ENCODE measurements at regions not wholly inside any gene's neighbourhood (a gene's known extent, or its start where the extent isn't known, plus 50 kb on each side); places are given as distances from the start of the nearest gene placed in this dataset.

- Histone ChIP-seq H4K20me1 (ENCODE audit: insufficient read depth, low read length) (no peaks in the 10 kb centered on the region), H3K9me3 (ENCODE audit: low read length) (no peaks in the 10 kb centered on the region), H3K36me3 (replicated peaks in 1 of 2; ENCODE audit: control insufficient read depth in 1 of 2, insufficient read depth in 2 of 2, low read length in 2 of 2) (no peaks in the 10 kb centered on the region), H3K4me1 (ENCODE audit: insufficient read depth, low read length) (no peaks in the 10 kb centered on the region), H3K4me2 (ENCODE audit: low read depth, low read length) (no peak overlapping the region), H2AFZ (ENCODE audit: low read length) (no peak overlapping the region), H3K27me3 (ENCODE audit: control insufficient read depth in 1 of 2, insufficient read depth in 2 of 2, low read length in 2 of 2) (no peaks in the 10 kb centered on the region; a peak in 1 of 5 replicates), H3K9ac (ENCODE audit: insufficient read depth, low read depth, low read length) (no peak overlapping the region), H3K4me3 (replicated peaks in 1 of 3; ENCODE audit: insufficient read depth in 1 of 3, low read depth in 2 of 3, low read length in 3 of 3) (no peak overlapping the region), H3K79me2 (ENCODE audit: insufficient read depth, low read length) (no peaks in the 10 kb centered on the region), H3K27ac (ENCODE audit: extremely low read length, insufficient read depth, low read length) (no peak overlapping the region)
- DNase-seq (ENCODE audit: low spot score) = no peak
- BruUV-seq (replicated peaks) = no TSS peak
- ChIA-PET POLR2A (no interaction called here), CTCF (ENCODE audit: low intra/inter-chr PET ratio, low total read pairs) (no interaction called here)
- no peak for FAIRE-seq
- no peak for ATAC-seq
- intact Hi-C loops (cut with micrococcal nuclease; ENCODE audit: unreplicated experiment) = no loop called here
- TF ChIP-seq ZNF512 (CRISPR knock-in tag; IDR thresholded peaks at IDR 0.05) (no peak), ARNT2 (CRISPR knock-in tag; IDR thresholded peaks at IDR 0.05; ENCODE audit: low read depth) (no peak), RFX5 (IDR thresholded peaks at IDR 0.05; ENCODE audit: low read depth, low read length) (no peak), PHF8 (CRISPR knock-in tag; IDR thresholded peaks at IDR 0.05) (no peak), ZNF550 (CRISPR knock-in tag; IDR thresholded peaks at IDR 0.05; ENCODE audit: borderline replicate concordance) (no peak), IRF1 (CRISPR knock-in tag; IDR thresholded peaks at IDR 0.05; ENCODE audit: low read depth) (no peak), SKI (IDR thresholded peaks at IDR 0.05; ENCODE audit: partially characterized antibody) (no peak), GZF1 (CRISPR knock-in tag; IDR thresholded peaks at IDR 0.05) (no peak), ZNF484 (CRISPR knock-in tag; IDR thresholded peaks at IDR 0.05; ENCODE audit: borderline replicate concordance, low read depth) (no peak), ZNF691 (CRISPR knock-in tag; IDR thresholded peaks at IDR 0.05; ENCODE audit: borderline replicate concordance, low read depth) (no peak), PLRG1 (conservative IDR thresholded peaks at IDR 0.05) (no peak), MLX (CRISPR knock-in tag; IDR thresholded peaks at IDR 0.05) (no peak), KLF15 (CRISPR knock-in tag; IDR thresholded peaks at IDR 0.05; ENCODE audit: borderline replicate concordance) (no peak), KDM3A (CRISPR knock-in tag; IDR thresholded peaks at IDR 0.05; ENCODE audit: low read depth) (no peak), STAG1 (CRISPR knock-in tag; IDR thresholded peaks at IDR 0.05) (no peak)
- in situ Hi-C loops (cut with HindIII; ENCODE audit: extremely low pct_ligation_motif_present, low pct_unique_long_range_greater_than_20kb) = no loop called here
These were observed 486.4 kb upstream of the PCDH20 start for GRCh38 chr13:61901946-61902541.
